Breast epithelium (tissue), 4 donors: ENCODE measurements at regions not wholly inside any gene's neighbourhood (a gene's known extent, or its start where the extent isn't known, plus 50 kb on each side); places are given as distances from the start of the nearest gene placed in this dataset.

Experiments
- DNase-seq, 2 donors: peaks; one replicate each; pipeline ENCODE4 v3.0.0-alpha.2; 2019; ENCODE audit warnings: low spot score in 2 of 2
- H3K27ac ChIP-seq, 2 donors: fragments of 200-600 bp; sonication (generic) in 1 of 2; one replicate each; pipeline ENCODE4 v1.5.1; 2016 to 2019; ENCODE audit warnings: mild to moderate bottlenecking in 1 of 2
- H3K27me3 ChIP-seq, 2 donors: fragments of 200-600 bp; sonication (generic) in 1 of 2; one replicate each; pipeline versions ENCODE4 v1.5.1 to v1.6.0; 2017 to 2019; ENCODE audit warnings: control low read depth in 1 of 2, mild to moderate bottlenecking in 1 of 2
- H3K36me3 ChIP-seq: fragments of 200-600 bp; one replicate; pipeline ENCODE4 v1.5.1; 2019
- H3K4me1 ChIP-seq, 2 donors: fragments of 200-600 bp; sonication (generic); one replicate each; pipeline ENCODE4 v1.5.1; 2016 to 2019; ENCODE audit warnings: control low read depth in 1 of 2
- H3K4me3 ChIP-seq, 3 donors: fragments of 200-600 bp; sonication (generic); 1 replicate in 2 of 3; 2 replicates in 1 of 3; pipeline ENCODE4 v1.5.1; 2016 to 2019; ENCODE audit warnings: mild to moderate bottlenecking in 3 of 3, moderate library complexity in 2 of 3
- H3K9me3 ChIP-seq, 2 donors: fragments of 200-600 bp; sonication (generic) in 1 of 2; one replicate each; pipeline ENCODE4 v1.5.1; 2016 to 2019; ENCODE audit warnings: control low read depth in 1 of 2
- POLR2A ChIP-seq: fragments of 450-650 bp; IDR thresholded peaks from one replicate; pipeline ENCODE4 v1.6.1; 2016; ENCODE audit warnings: antibody characterized with exemption, mild to moderate bottlenecking, moderate library complexity
- POLR2AphosphoS5 ChIP-seq, 3 donors: sonication (generic); formaldehyde crosslinking; IDR thresholded peaks; one replicate each; pipeline ENCODE4 v1.6.1; 2017; ENCODE audit warnings: antibody characterized with exemption in 3 of 3
- intact Hi-C: fragments of 100-400 bp; cut with DNase I; formaldehyde crosslinking; loops from one replicate; pipeline ENCODE4 v1.15.1; 2023; ENCODE audit warnings: low total_unique reads
- TF ChIP-seq, protein P1 (sequence below), 3 donors: fragments of 450-650 bp; IDR thresholded peaks; one replicate each; pipeline ENCODE4 v1.5.1; 2016 to 2017; ENCODE audit warnings: antibody characterized with exemption in 3 of 3, mild to moderate bottlenecking in 3 of 3, moderate library complexity in 3 of 3

DNA sequence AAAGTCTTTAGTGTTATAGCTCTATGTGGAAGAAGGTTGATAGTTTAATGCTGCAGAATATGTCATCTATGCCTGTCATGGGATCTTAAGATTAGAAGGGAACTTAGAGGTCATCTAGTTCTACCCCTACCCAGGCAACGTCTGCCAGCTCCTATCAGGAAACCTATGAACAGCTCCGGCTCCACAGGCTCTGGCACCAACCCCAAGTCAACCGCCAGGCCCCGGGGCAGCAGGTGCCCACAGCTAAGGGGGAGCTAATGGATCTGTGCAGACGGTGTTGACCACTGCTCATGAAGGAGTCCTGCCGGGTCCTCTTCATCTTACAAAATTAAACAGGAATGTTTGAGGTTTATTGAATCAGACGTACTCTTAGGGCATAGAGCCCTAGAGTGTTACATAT lies 440.8 kb upstream of the KLHL29 start:
- Histone ChIP-seq H3K4me1 (no peaks in the 10 kb centered on the region), H3K27me3 (no peaks in the 10 kb centered on the region), H3K27ac (no peak overlapping the region), H3K9me3 (no peaks in the 10 kb centered on the region), H3K4me3 (no peak overlapping the region), H3K36me3 (no peaks in the 10 kb centered on the region)
- no peak for DNase-seq
- intact Hi-C loops: no loop called here
- TF ChIP-seq POLR2A (no peak), POLR2AphosphoS5 (IDR thresholded peaks at IDR 0.05) (no peak)
- TF ChIP-seq, protein P1, sequence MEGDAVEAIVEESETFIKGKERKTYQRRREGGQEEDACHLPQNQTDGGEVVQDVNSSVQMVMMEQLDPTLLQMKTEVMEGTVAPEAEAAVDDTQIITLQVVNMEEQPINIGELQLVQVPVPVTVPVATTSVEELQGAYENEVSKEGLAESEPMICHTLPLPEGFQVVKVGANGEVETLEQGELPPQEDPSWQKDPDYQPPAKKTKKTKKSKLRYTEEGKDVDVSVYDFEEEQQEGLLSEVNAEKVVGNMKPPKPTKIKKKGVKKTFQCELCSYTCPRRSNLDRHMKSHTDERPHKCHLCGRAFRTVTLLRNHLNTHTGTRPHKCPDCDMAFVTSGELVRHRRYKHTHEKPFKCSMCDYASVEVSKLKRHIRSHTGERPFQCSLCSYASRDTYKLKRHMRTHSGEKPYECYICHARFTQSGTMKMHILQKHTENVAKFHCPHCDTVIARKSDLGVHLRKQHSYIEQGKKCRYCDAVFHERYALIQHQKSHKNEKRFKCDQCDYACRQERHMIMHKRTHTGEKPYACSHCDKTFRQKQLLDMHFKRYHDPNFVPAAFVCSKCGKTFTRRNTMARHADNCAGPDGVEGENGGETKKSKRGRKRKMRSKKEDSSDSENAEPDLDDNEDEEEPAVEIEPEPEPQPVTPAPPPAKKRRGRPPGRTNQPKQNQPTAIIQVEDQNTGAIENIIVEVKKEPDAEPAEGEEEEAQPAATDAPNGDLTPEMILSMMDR (IDR thresholded peaks at IDR 0.05): no peak

DNA sequence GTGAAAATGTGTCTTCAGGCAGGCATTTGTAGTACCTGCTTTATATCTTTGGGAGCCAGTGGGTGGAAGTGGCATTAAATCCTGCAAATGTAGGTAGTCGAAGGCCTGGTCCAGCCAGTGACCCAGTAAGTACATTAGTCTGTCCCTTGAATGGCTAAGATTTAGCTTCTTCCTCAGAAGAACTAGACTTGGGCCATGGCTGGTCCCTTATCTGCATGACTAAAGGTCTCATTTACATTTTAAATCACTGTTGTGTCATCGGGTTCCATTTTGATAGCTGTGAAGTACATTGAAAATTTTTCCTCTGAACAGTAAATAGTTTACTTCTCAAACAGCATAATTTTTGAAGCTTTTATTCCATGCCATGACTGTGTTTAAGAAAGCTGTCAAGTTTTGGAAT lies 438.4 kb upstream of the KLHL29 start:
- no peak overlapping the region for H3K4me3 ChIP-seq
- H3K4me1 ChIP-seq: no peaks in the 10 kb centered on the region
- H3K27me3 ChIP-seq: no peaks in the 10 kb centered on the region
- no peaks in the 10 kb centered on the region for H3K36me3 ChIP-seq
- intact Hi-C loops: no loop called here
- TF ChIP-seq POLR2A (no peak), POLR2AphosphoS5 (IDR thresholded peaks at IDR 0.05) (no peak)
- TF ChIP-seq, protein P1 (IDR thresholded peaks at IDR 0.05): no peak
- no peak overlapping the region for H3K27ac ChIP-seq
- H3K9me3 ChIP-seq: no peaks in the 10 kb centered on the region
- no peak for DNase-seq

DNA sequence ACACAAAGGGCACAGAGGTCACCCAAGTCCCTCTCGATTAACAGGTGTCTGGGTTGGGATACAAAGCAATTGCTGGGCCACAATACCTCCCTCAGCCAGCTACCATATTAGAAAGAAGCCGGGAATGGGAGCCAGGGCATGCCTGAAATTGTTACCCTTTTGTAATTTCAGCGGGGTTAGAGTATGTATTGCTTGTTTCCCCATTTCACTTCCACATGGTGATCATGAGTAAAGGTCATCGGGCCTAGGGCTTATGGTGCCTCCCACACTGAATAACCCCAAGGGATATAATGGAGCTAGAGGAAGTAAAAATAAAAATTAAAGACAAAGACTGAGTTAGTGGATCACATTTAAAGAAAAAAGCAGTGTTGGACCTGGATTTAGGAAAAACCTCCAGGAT lies 437.2 kb upstream of the KLHL29 start:
- Histone ChIP-seq H3K9me3 (no peaks in the 10 kb centered on the region), H3K27me3 (no peaks in the 10 kb centered on the region), H3K4me1 (no peaks in the 10 kb centered on the region), H3K36me3 (no peaks in the 10 kb centered on the region), H3K27ac (no peak overlapping the region), H3K4me3 (no peak overlapping the region)
- no peak for DNase-seq
- TF ChIP-seq POLR2AphosphoS5 (IDR thresholded peaks at IDR 0.05): no peak
- TF ChIP-seq, protein P1 (IDR thresholded peaks at IDR 0.05): no peak
- TF ChIP-seq POLR2A: no peak
- intact Hi-C loops: no loop called here

DNA sequence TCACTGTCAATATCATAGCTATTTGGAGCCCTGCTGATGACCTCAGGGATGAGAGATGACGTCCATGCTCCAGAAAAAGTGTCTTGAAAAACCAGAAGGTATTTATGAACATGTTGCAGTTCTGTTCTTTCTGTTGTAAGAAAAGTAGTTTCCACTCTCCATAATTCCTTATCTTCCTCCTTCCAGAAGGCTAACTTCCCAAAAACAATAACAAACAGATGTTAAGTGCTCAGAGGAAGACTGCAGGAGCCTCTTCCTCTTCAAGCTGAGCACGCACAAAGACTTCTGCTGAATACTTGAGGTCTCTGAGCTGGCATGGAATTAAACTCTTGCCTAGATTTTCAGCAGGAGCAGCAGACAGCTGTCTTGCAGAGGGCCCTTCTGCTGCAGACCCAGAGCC lies 434.5 kb upstream of the KLHL29 start:
- no peaks in the 10 kb centered on the region for H3K36me3 ChIP-seq

DNA sequence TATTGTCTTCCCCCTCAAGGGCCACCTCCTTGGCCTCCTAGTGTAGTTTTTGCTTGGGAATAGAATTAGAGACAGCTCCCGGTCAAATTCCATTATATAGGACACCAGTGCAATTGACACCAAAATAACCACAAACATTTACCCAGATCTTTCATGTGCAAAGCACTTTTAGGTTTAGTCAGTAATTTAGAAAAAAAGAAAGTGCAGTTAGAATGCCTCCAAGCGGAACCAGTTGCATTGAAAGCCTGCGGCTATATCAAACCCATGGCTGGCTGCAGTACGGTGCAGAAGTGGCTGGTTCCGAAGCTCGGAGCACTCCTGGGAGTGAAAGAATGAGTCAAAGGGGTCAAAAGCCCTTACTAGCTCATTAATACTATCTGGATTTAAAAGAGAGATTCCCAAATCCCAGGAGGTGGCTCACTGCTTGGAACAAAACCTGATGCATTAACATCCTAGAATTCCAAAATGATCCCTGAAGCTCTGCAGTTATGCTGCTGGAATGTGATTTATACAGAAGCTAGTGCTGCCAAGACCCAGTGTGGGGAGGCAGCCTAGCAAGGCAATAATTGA lies 432.2 kb upstream of the KLHL29 start:
- TF ChIP-seq, protein P1 (IDR thresholded peaks at IDR 0.05): no peak
- no peaks in the 10 kb centered on the region for H3K4me1 ChIP-seq
- no peak overlapping the region for H3K27ac ChIP-seq
- no peak for DNase-seq
- H3K36me3 ChIP-seq: no peaks in the 10 kb centered on the region
- no peaks in the 10 kb centered on the region for H3K27me3 ChIP-seq
- no peak overlapping the region for H3K4me3 ChIP-seq
- H3K9me3 ChIP-seq: no peaks in the 10 kb centered on the region
- intact Hi-C loops: no loop called here

More for the DNA sequence above, 434.5 kb upstream of the KLHL29 start:
- intact Hi-C loops: no loop called here
- H3K27me3 ChIP-seq: no peaks in the 10 kb centered on the region
- no peak overlapping the region for H3K27ac ChIP-seq
- H3K4me1 ChIP-seq: no peaks in the 10 kb centered on the region
- no peak overlapping the region for H3K4me3 ChIP-seq
- TF ChIP-seq, protein P1 (IDR thresholded peaks at IDR 0.05): no peak
- TF ChIP-seq POLR2AphosphoS5 (IDR thresholded peaks at IDR 0.05): no peak
- no peak for TF ChIP-seq POLR2A
- no peak for DNase-seq
- H3K9me3 ChIP-seq: no peaks in the 10 kb centered on the region
